ENCODE measurements at regions not wholly inside any gene's neighbourhood (a gene's known extent, or its start where the extent isn't known, plus 50 kb on each side); places are given as distances from the start of the nearest gene placed in this dataset.

GRCh38 chr6:9112544-9112943, 677.2 kb upstream of the SLC35B3 start:
- H3K9me3 ChIP-seq (ENCODE audit: control insufficient read depth in 4 of 4, insufficient read depth in 3 of 4, low read length in 3 of 4) = no peaks in the 10 kb centered on the region
- 70 to 82% methylated on average over 3 of the region's 3 CpGs for WGBS, 2 donors
- TF ChIP-seq CTCF (IDR thresholded peaks at IDR 0.05; ENCODE audit: control extremely low read depth, extremely low read depth) = no peak
- H3K27me3 ChIP-seq (ENCODE audit: control insufficient read depth in 3 of 3, insufficient read depth in 3 of 3, low read length in 2 of 3) = no peaks in the 10 kb centered on the region
- DNase-seq (peak in 2 of 3 donors; percentile 12 to 19), ATAC-seq (ENCODE audit: insufficient read depth, low FRiP score) (no peak)
- no peaks in the 10 kb centered on the region for H3K36me3 ChIP-seq (ENCODE audit: control insufficient read depth in 4 of 4, insufficient read depth in 4 of 4, low read length in 4 of 4)
- peaks cover 0 to 2% (median 0%) of the 10 kb centered on the region in 5 donors for H3K4me1 ChIP-seq (ENCODE audit: control insufficient read depth in 5 of 5, insufficient read depth in 5 of 5, low read length in 5 of 5)
- no peak overlapping the region for H3K27ac ChIP-seq (ENCODE audit: low read depth in 1 of 2, low read length in 1 of 2)
- no peak overlapping the region for H3K9ac ChIP-seq (ENCODE audit: insufficient read depth in 1 of 2, low read length in 2 of 2)
- no peak overlapping the region for H3K4me3 ChIP-seq

DNA sequence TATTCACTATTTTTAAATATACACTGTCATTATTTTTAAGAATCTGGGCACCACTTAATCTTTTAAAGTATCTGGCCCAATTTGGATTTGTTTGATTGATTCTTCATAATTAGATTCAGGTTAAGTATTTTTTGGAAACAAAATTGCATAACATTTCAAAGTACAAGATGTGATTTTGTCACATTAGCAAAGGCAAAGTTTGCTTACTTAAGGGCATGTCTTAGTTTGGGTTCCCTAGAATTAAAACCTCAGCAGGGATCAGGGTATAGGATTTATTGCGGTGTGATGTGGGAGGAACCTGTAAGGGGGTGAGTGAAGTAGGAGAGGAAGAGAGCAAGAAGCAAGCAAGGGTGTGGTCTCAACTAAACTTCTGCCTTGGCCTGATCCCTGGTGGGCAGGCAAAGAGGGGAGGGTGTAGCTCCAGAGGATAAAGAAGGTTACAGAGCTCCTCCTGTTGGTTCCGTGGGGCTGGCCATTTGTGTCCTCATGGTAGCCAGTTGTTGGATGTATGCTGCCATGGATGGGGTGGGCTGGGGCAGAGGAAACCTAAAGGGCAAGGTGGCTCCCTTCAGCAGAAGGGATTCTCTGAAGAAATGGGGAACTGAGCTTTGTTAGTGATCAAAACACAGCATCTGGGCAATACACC, 668.7 kb upstream of the SLC35B3 start:
- Histone ChIP-seq H3K27ac (ENCODE audit: low read depth in 1 of 2, low read length in 1 of 2) (no peak overlapping the region), H3K27me3 (ENCODE audit: control insufficient read depth in 3 of 3, insufficient read depth in 3 of 3, low read length in 2 of 3) (peaks cover 0 to 3% (median 0%) of the 10 kb centered on the region in 3 donors), H3K9ac (ENCODE audit: insufficient read depth in 1 of 2, low read length in 2 of 2) (no peak overlapping the region), H3K36me3 (ENCODE audit: control insufficient read depth in 4 of 4, insufficient read depth in 4 of 4, low read length in 4 of 4) (no peaks in the 10 kb centered on the region), H3K4me3 (no peak overlapping the region), H3K9me3 (ENCODE audit: control insufficient read depth in 4 of 4, insufficient read depth in 3 of 4, low read length in 3 of 4) (no peaks in the 10 kb centered on the region), H3K4me1 (ENCODE audit: control insufficient read depth in 5 of 5, insufficient read depth in 5 of 5, low read length in 5 of 5) (peaks cover 0 to 9% (median 0%) of the 10 kb centered on the region in 5 donors)
- DNase-seq = no peak
- WGBS, 2 donors = 68 to 84% methylated on average over 2 of the region's 2 CpGs
- no peak for TF ChIP-seq CTCF (IDR thresholded peaks at IDR 0.05; ENCODE audit: control extremely low read depth, extremely low read depth)
- no peak for ATAC-seq (ENCODE audit: insufficient read depth, low FRiP score)

- WGBS, 2 donors = 79% methylated on average over 4 of the region's 4 CpGs
- TF ChIP-seq CTCF (IDR thresholded peaks at IDR 0.05; ENCODE audit: control extremely low read depth, extremely low read depth) = no peak
- no peak overlapping the region for H3K9ac ChIP-seq (ENCODE audit: insufficient read depth in 1 of 2, low read length in 2 of 2)
Measured at GRCh38 chr6:9101920-9102319, 666.6 kb upstream of the SLC35B3 start.

More at GRCh38 chr6:9101920-9102319, 666.6 kb upstream of the SLC35B3 start:
- H3K9me3 ChIP-seq (ENCODE audit: control insufficient read depth in 4 of 4, insufficient read depth in 3 of 4, low read length in 3 of 4) = no peaks in the 10 kb centered on the region
- no peak overlapping the region for H3K4me3 ChIP-seq
- ATAC-seq (ENCODE audit: insufficient read depth, low FRiP score) = no peak
- no peak overlapping the region for H3K27ac ChIP-seq (ENCODE audit: low read depth in 1 of 2, low read length in 1 of 2)
- no peaks in the 10 kb centered on the region for H3K36me3 ChIP-seq (ENCODE audit: control insufficient read depth in 4 of 4, insufficient read depth in 4 of 4, low read length in 4 of 4)
- DNase-seq = no peak
- peaks cover 0 to 9% (median 0%) of the 10 kb centered on the region in 5 donors for H3K4me1 ChIP-seq (ENCODE audit: control insufficient read depth in 5 of 5, insufficient read depth in 5 of 5, low read length in 5 of 5)
- peaks cover 0 to 3% (median 0%) of the 10 kb centered on the region in 3 donors for H3K27me3 ChIP-seq (ENCODE audit: control insufficient read depth in 3 of 3, insufficient read depth in 3 of 3, low read length in 2 of 3)
